NCI-H82 (cell line): ENCODE measurements at regions not wholly inside any gene's neighbourhood (a gene's known extent, or its start where the extent isn't known, plus 50 kb on each side); places are given as distances from the start of the nearest gene placed in this dataset.
A peak's percentile ranks its signal among the peaks of the same experiment; 100 is the strongest.
"Not testable (repeated sequence)": the region's sequence is repeated elsewhere in the genome, so short reads cannot be mapped to it uniquely, and the experiment has no call there.

Experiments
- DNase-seq: peaks from one replicate; lab custom pipeline; 2025; lab: John Stamatoyannopoulos, UW

DNA sequence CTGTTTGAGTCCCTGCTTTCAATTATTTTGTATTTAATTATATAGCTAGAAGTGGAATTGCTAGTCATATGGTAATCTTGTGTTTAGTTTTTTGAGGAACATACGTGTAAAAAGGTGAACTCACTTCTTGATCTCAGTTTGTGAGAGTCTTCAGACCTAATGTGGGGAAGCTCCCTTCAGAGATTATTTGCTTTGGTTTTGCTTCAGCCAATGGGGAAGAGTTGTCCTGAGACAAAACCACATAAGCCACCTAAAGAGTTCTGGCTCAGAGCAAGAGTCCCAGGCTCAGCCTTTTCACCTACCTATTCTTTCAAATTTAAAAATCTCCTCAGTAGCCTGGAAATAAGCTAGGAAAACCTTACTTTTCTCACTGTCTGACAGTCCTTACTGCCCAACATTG lies 138.4 kb downstream of the UCK2 start:
- no peak for DNase-seq

DNA sequence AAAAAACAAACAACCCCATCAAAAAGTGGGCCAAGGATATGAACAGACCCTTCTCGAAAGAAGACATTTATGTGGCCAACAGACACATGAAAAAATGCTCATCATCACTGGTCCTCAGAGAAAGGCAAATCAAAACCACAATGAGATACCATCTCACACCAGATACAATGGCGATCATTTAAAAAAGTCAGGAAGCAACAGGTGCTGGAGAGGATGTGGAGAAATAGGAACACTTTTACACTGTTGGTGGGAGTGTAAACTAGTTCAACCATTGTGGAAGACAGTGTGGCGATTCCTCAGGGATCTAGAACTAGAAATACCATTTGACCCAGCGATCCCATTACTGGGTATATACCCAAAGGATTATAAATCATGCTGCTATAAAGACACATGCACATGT lies 142.0 kb downstream of the UCK2 start:
- DNase-seq, result not testable (repeated sequence)

DNA sequence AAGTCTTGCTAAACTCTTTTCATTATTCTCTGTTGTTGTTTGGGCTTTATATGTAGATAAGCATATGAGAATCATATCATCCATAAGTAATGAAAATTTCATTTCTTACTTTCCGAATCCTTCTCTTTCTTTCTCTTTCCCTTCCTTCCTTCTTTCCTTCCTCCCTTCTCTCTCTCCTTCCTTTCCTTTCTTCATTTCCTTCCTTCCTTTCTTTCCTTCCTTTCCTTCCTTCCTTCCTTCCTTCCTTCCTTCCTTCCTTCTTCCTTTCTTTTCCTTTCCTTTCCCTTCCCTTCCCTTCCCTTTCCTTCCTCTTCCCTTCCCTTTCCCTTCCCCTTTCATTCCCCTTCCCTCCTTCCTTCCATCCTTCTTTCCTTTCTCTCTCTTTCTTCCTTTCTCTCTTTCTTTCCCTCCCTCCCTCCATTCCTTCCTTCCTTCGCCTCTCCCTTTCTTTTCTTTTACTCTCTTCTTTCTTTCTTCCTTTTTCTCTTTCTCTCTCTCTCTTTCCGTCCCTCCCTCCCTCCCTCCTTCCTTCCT lies 147.3 kb downstream of the UCK2 start:
- DNase-seq, result no peak

- peak; percentile 27 for DNase-seq
These were observed 160.9 kb downstream of the UCK2 start for GRCh38 chr1:165988275-165988674.

DNA sequence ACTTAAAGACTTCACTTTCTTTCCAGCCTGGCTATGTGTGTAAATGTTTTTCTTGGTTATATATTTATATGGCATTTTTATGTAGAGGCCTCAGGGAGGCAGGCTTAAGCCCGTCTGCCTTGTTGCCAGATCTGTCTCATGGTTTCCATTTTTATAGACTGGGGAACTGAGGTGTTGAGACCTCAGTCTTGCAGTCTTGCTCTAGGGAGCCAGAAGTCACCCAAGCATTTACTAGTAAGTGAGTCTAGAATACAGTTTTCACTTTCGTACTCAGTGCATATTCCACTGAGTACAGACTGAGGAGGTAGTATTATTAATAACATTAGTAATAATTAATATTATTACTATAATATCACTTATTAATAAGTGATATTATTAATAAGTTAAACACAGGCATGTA lies 161.4 kb downstream of the UCK2 start:
- DNase-seq, result no peak

DNA sequence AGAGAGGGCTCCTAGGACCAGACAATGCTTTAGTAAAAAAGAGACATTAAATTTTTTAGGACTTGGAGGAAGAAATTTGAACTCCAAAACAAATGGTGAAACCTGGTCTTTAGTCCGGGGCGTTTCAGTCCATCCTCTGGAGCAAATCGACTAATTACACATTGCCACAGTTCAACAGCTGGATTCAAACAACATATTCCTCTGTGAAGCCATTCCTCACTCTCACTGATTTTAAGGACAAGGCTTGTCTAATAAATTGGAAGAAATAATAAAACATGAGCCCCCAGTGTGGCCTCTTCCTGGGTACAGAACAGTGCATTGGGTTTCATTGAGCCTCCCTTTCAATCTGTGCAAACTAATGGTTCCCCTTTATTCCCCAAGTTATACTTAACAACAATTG lies 165.1 kb downstream of the UCK2 start:
- no peak for DNase-seq

GRCh38 chr1:165994107-165994506 lies 166.7 kb downstream of the UCK2 start:
- no peak for DNase-seq

DNA sequence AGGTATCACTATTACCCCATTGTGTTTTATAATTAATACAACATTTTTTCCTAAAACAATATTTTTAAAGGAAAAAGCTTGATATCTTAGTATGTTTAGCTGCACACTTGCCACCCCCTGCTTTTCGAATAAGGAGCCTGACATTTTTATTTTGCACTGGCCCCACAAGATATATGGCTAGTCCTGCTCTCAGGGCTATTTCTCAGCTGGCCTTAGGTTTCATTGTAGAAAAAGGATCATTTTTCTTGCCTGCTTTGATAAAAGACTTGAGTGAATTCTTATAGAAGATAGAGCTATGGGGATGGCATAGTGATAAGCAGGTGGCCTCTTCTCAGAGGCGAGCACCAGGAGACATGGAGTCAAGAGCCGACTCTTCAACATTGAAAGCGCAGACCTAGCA lies 167.0 kb downstream of the FAM78B start:
- DNase-seq, result no peak

- no peak for DNase-seq
These were observed 159.6 kb downstream of the FAM78B start for GRCh38 chr1:166007176-166007575.

DNA sequence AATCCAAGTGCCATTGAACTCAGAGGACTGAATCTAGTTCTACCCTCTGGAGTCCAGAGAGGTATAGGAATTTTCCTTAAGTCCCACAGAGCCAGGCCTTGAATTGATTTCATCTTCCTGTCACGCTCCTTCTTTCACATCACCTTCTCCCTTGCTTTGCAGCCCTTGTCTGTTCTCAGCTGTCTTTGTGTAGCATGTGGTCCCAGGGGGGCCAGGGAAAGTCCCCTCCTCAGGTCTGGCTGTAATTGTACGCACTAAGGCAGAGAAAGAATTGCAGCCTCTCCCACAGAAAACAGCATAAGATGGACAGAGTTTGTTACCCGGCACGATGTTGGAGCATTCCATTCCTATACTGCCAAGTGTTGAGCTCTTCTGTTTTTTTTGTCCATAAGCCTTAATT lies 153.6 kb downstream of the FAM78B start:
- no peak for DNase-seq

- peak; percentile 35 for DNase-seq
These were observed 149.4 kb downstream of the FAM78B start for GRCh38 chr1:166017395-166017794.
